ENCODE measurements at regions not wholly inside any gene's neighbourhood (a gene's known extent, or its start where the extent isn't known, plus 50 kb on each side); places are given as distances from the start of the nearest gene placed in this dataset.

- intact Hi-C loops (cut with micrococcal nuclease) = no loop called here
- H3K4me1 Mint-ChIP-seq (ENCODE audit: low read depth) = no peaks in the 10 kb centered on the region
- no peak overlapping the region for H3K4me3 Mint-ChIP-seq
- no peak overlapping the region for H3K27ac Mint-ChIP-seq
- H3K9me3 Mint-ChIP-seq = no peaks in the 10 kb centered on the region
- no peaks in the 10 kb centered on the region for H3K36me3 Mint-ChIP-seq (ENCODE audit: low read depth)
- DNase-seq (ENCODE audit: low spot score) = no peak
- no peaks in the 10 kb centered on the region for H3K27me3 Mint-ChIP-seq (ENCODE audit: insufficient read depth)
Measured at GRCh38 chr9:31615966-31616365, 768.5 kb upstream of the ACO1 start.

DNA sequence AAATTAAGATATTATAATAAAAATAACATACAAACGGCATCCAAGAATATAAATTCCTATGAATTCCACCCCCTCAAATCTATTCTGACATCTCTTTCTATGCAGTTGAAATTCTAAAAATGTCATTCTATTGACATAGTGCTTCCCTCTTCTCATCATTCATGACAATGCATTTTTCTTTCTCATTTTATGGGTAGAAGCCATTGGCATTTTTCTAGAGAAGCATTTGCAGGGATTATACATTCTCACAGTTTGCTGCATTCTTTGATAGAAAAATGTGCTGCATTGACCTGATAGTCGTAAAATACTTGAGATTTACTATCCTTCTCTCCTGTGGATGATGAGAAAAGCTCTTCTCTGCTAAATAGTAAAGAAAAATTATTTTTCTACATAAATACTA, 760.9 kb upstream of the ACO1 start:
- H3K9me3 Mint-ChIP-seq = no peaks in the 10 kb centered on the region
- H3K27me3 Mint-ChIP-seq (ENCODE audit: insufficient read depth) = no peaks in the 10 kb centered on the region
- intact Hi-C loops (cut with micrococcal nuclease) = no loop called here
- H3K36me3 Mint-ChIP-seq (ENCODE audit: low read depth) = no peaks in the 10 kb centered on the region
- no peaks in the 10 kb centered on the region for H3K4me1 Mint-ChIP-seq (ENCODE audit: low read depth)
- no peak for DNase-seq (ENCODE audit: low spot score)
- no peak overlapping the region for H3K27ac Mint-ChIP-seq
- no peak overlapping the region for H3K4me3 Mint-ChIP-seq

DNA sequence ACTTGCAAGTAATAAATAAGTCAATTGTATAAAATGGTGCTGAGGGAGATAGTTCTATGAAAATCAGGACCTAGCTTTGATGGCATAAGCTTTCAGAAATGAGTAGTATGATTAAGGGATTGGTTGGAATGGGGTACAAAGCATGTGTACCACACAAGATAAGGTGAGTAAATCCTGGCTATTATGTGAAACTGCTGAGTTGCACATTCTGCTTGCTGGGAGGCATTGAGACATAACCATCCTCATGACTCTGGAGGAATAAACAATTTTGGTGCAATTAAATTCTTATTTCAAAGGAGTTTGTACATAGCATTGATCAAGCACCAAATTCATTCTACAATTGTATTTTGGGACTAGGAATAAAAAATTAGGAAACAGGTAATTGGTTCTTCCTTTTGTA, 755.2 kb upstream of the ACO1 start:
- H3K27me3 Mint-ChIP-seq (ENCODE audit: insufficient read depth) = no peaks in the 10 kb centered on the region
- intact Hi-C loops (cut with micrococcal nuclease) = no loop called here
- no peaks in the 10 kb centered on the region for H3K4me1 Mint-ChIP-seq (ENCODE audit: low read depth)
- no peak overlapping the region for H3K4me3 Mint-ChIP-seq
- H3K27ac Mint-ChIP-seq = no peak overlapping the region
- no peaks in the 10 kb centered on the region for H3K36me3 Mint-ChIP-seq (ENCODE audit: low read depth)
- H3K9me3 Mint-ChIP-seq = no peaks in the 10 kb centered on the region
- DNase-seq (ENCODE audit: low spot score) = no peak

DNA sequence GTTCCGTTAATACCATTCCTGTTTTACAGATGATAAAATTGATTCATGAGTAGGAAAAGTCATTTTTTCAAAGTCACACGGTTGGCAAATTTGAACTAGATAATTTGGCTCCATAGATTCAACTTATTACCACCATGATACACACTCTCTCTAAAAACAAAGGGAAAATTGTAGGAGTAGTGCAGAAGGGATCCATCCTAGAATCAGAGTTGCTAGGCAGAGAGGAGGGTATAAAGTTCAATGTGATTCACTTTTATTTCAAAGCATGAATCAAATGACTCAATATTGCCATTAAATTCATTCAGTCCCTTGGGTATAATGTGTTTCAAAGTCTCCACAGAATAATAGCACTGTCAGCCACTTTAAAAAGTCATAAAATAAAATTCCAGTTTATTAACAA, 747.2 kb upstream of the ACO1 start:
- intact Hi-C loops (cut with micrococcal nuclease) = no loop called here

DNA sequence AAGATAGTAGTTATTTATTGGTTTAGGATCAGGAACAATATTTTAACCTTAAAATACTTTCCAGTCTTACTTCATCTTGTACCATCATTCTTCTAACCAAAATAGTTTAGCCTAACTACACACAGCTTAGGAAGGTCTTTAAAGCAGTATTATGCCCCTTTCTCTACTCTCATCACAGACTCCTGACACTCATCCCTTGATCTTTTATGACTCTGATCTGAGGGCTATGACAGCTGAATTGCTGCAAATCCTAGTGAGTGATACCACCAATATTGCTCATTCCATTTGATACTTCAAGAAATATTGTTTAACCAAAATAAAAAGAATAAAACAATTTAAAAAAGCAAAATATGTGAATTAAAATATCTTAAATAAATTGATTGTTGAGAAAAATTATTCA, 746.6 kb upstream of the ACO1 start:
- DNase-seq (ENCODE audit: low spot score) = no peak
- no peak overlapping the region for H3K27ac Mint-ChIP-seq
- H3K36me3 Mint-ChIP-seq (ENCODE audit: low read depth) = no peaks in the 10 kb centered on the region
- H3K9me3 Mint-ChIP-seq = no peaks in the 10 kb centered on the region
- intact Hi-C loops (cut with micrococcal nuclease) = no loop called here
- no peak overlapping the region for H3K4me3 Mint-ChIP-seq
- no peaks in the 10 kb centered on the region for H3K4me1 Mint-ChIP-seq (ENCODE audit: low read depth)
- H3K27me3 Mint-ChIP-seq (ENCODE audit: insufficient read depth) = no peaks in the 10 kb centered on the region

More for the DNA sequence above, 747.2 kb upstream of the ACO1 start:
- no peak overlapping the region for H3K4me3 Mint-ChIP-seq
- H3K36me3 Mint-ChIP-seq (ENCODE audit: low read depth) = no peaks in the 10 kb centered on the region
- H3K9me3 Mint-ChIP-seq = no peaks in the 10 kb centered on the region
- DNase-seq (ENCODE audit: low spot score) = no peak
- H3K27me3 Mint-ChIP-seq (ENCODE audit: insufficient read depth) = no peaks in the 10 kb centered on the region
- no peak overlapping the region for H3K27ac Mint-ChIP-seq
- no peaks in the 10 kb centered on the region for H3K4me1 Mint-ChIP-seq (ENCODE audit: low read depth)

DNA sequence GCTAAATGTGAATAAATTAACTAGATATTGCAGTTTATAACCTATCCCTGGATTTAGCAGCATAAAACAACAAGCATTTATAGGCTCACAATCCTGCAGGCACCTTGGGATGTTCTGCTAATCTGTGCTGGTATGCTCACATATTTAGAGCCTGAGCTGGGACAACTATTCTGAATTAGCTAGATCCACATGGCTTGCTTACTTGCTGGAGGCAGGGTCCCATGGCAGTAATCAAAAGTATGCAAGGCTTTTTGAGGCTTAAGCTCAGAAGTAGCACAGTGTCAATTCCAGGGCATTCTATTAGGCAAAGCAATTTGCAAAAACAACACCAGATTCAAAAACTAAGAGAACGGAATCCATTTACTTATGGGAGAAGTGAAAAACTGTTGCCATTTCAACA, 745.0 kb upstream of the ACO1 start:
- DNase-seq (ENCODE audit: low spot score) = no peak
- Mint-ChIP-seq H3K4me1 (ENCODE audit: low read depth) (no peaks in the 10 kb centered on the region), H3K4me3 (no peak overlapping the region), H3K27ac (no peak overlapping the region), H3K36me3 (ENCODE audit: low read depth) (no peaks in the 10 kb centered on the region), H3K27me3 (ENCODE audit: insufficient read depth) (no peaks in the 10 kb centered on the region), H3K9me3 (no peaks in the 10 kb centered on the region)
- intact Hi-C loops (cut with micrococcal nuclease) = no loop called here

DNA sequence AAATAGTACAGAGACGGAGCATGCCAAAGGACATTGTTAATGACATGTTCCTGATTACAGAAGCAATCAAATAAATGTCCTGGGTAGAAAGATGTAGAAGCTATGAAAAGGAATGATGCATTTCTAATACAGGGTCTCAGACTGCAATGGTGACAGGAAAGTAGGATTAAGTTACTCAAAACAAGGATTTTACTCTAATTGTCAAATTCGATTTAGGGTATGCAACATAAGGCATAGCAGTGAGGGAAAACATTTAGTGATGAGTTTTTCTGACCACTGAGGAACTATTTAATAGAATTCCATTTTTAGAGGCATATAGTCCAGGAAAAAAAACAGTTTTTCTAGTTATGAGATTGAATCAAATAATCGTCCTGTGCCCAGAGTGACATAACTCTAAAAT, 715.1 kb upstream of the ACO1 start:
- no peak for DNase-seq (ENCODE audit: low spot score)
- Mint-ChIP-seq H3K27ac (no peak overlapping the region), H3K9me3 (no peaks in the 10 kb centered on the region), H3K27me3 (ENCODE audit: insufficient read depth) (no peaks in the 10 kb centered on the region), H3K4me1 (ENCODE audit: low read depth) (no peaks in the 10 kb centered on the region), H3K4me3 (no peak overlapping the region), H3K36me3 (ENCODE audit: low read depth) (no peaks in the 10 kb centered on the region)
- intact Hi-C loops (cut with micrococcal nuclease) = loop anchor here (10.0 kb wide), 1 partner anchor 75 kb away; no protein-coding TSS in a partner anchor

- DNase-seq (ENCODE audit: low spot score) = no peak
- Mint-ChIP-seq H3K4me3 (no peak overlapping the region), H3K4me1 (ENCODE audit: low read depth) (no peaks in the 10 kb centered on the region), H3K36me3 (ENCODE audit: low read depth) (no peaks in the 10 kb centered on the region), H3K27me3 (ENCODE audit: insufficient read depth) (no peaks in the 10 kb centered on the region), H3K9me3 (no peaks in the 10 kb centered on the region), H3K27ac (no peak overlapping the region)
- intact Hi-C loops (cut with micrococcal nuclease) = no loop called here
Measured at GRCh38 chr9:31671011-31671410, 713.4 kb upstream of the ACO1 start.

- no peaks in the 10 kb centered on the region for H3K27me3 Mint-ChIP-seq (ENCODE audit: insufficient read depth)
- H3K4me1 Mint-ChIP-seq (ENCODE audit: low read depth) = no peaks in the 10 kb centered on the region
- H3K27ac Mint-ChIP-seq = no peak overlapping the region
- H3K36me3 Mint-ChIP-seq (ENCODE audit: low read depth) = no peaks in the 10 kb centered on the region
- H3K9me3 Mint-ChIP-seq = no peaks in the 10 kb centered on the region
- no peak for DNase-seq (ENCODE audit: low spot score)
- intact Hi-C loops (cut with micrococcal nuclease) = no loop called here
- no peak overlapping the region for H3K4me3 Mint-ChIP-seq
Measured at GRCh38 chr9:31674264-31674663, 710.2 kb upstream of the ACO1 start.

- no peak overlapping the region for H3K4me3 Mint-ChIP-seq
- intact Hi-C loops (cut with micrococcal nuclease) = no loop called here
- H3K36me3 Mint-ChIP-seq (ENCODE audit: low read depth) = no peaks in the 10 kb centered on the region
- H3K9me3 Mint-ChIP-seq = no peaks in the 10 kb centered on the region
- no peak overlapping the region for H3K27ac Mint-ChIP-seq
- no peaks in the 10 kb centered on the region for H3K4me1 Mint-ChIP-seq (ENCODE audit: low read depth)
- H3K27me3 Mint-ChIP-seq (ENCODE audit: insufficient read depth) = no peaks in the 10 kb centered on the region
- no peak for DNase-seq (ENCODE audit: low spot score)
Measured at GRCh38 chr9:31677415-31677814, 707.0 kb upstream of the ACO1 start.

DNA sequence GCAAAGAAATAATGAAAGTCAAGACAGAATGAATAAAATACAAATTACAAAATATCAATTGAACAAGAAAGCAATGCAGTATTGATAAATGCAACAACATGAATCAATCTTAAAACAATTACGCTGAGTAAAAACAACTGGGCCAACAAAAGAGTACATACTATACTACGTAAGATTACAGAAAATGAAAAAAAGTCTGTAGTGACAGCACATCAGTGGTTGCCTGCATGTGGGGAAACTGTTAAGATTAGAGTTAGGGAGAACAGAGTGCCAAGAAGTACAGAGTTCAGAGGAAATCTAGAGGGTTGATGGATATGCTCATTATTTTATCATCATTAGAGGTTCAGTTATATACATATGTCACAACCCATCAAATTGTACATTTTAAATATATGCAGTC, 706.6 kb upstream of the ACO1 start:
- no peaks in the 10 kb centered on the region for H3K9me3 Mint-ChIP-seq
- no peak overlapping the region for H3K27ac Mint-ChIP-seq
- H3K27me3 Mint-ChIP-seq (ENCODE audit: insufficient read depth) = no peaks in the 10 kb centered on the region
- DNase-seq (ENCODE audit: low spot score) = no peak
- H3K4me3 Mint-ChIP-seq = no peak overlapping the region
- no peaks in the 10 kb centered on the region for H3K4me1 Mint-ChIP-seq (ENCODE audit: low read depth)
- intact Hi-C loops (cut with micrococcal nuclease) = no loop called here
- no peaks in the 10 kb centered on the region for H3K36me3 Mint-ChIP-seq (ENCODE audit: low read depth)

DNA sequence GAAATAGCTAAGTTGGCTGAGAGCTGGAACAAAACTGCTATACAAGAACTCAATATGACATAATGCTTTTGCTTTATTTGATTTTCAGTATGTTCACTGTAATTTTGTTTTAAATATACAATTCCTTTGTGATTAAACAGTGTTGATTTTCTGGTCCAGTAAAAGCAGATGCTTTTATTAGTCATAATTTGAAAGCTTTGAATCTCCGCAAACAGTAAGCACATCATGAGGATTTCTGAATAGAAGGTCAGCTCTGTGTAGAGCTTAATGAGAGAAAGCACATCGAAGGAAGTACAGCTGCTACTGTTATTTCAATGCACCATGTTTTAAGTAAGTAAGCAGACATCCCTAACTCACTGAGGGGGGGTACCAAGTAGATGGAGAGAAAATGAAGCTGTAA, 701.3 kb upstream of the ACO1 start:
- H3K27me3 Mint-ChIP-seq (ENCODE audit: insufficient read depth) = no peaks in the 10 kb centered on the region
- H3K27ac Mint-ChIP-seq = no peak overlapping the region
- intact Hi-C loops (cut with micrococcal nuclease) = no loop called here
- H3K4me3 Mint-ChIP-seq = no peak overlapping the region
- H3K4me1 Mint-ChIP-seq (ENCODE audit: low read depth) = no peaks in the 10 kb centered on the region
- DNase-seq (ENCODE audit: low spot score) = no peak
- no peaks in the 10 kb centered on the region for H3K9me3 Mint-ChIP-seq
- H3K36me3 Mint-ChIP-seq (ENCODE audit: low read depth) = no peaks in the 10 kb centered on the region

DNA sequence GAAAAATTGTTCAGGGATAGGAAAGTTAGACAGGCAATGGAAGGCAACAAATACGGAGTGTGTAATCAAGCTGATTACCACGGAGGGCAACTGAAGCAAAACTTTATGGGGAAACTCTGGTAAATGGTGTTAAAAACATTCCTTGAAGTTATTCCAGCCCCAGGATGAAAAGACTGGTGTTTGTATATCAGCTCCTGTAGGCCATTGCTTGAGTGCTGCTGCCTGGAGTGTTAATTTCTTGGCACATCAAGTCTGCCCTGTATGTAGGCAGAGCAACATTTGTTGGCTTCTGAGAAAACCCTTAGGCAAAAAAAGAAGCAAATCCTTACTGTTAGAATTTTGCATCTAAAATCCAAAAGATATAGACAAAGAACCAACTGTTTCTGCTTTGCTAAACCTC, 686.5 kb upstream of the ACO1 start:
- intact Hi-C loops (cut with micrococcal nuclease) = no loop called here
- Mint-ChIP-seq H3K9me3 (no peaks in the 10 kb centered on the region), H3K4me1 (ENCODE audit: low read depth) (no peaks in the 10 kb centered on the region), H3K36me3 (ENCODE audit: low read depth) (no peaks in the 10 kb centered on the region), H3K27me3 (ENCODE audit: insufficient read depth) (no peaks in the 10 kb centered on the region), H3K4me3 (no peak overlapping the region), H3K27ac (no peak overlapping the region)
- DNase-seq (ENCODE audit: low spot score) = no peak

DNA sequence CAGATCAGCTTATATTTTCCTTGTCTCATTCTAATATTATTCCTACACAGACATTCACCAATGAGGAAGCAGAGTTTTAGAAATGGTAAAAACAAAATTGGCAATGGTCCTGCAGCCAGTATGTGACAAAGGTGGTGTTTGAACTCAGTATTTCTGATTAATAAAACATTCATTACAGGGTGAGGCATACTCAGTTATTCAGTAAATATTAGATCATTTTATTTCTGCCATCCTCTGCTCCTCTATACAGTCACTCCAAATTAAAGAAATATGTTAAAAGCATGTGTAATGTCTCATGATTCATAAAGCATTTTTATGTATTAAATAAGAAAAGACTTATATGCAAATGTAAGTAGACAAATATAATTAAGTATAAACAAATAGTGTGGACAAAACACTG, 684.6 kb upstream of the ACO1 start:
- Mint-ChIP-seq H3K4me3 (no peak overlapping the region), H3K4me1 (ENCODE audit: low read depth) (no peaks in the 10 kb centered on the region), H3K9me3 (no peaks in the 10 kb centered on the region), H3K36me3 (ENCODE audit: low read depth) (no peaks in the 10 kb centered on the region), H3K27me3 (ENCODE audit: insufficient read depth) (no peaks in the 10 kb centered on the region), H3K27ac (no peak overlapping the region)
- no peak for DNase-seq (ENCODE audit: low spot score)
- intact Hi-C loops (cut with micrococcal nuclease) = no loop called here
